ENCODE measurements at regions not wholly inside any gene's neighbourhood (a gene's known extent, or its start where the extent isn't known, plus 50 kb on each side); places are given as distances from the start of the nearest gene placed in this dataset.
"Not testable (repeated sequence)": the region's sequence is repeated elsewhere in the genome, so short reads cannot be mapped to it uniquely, and the experiment has no call there.

DNA sequence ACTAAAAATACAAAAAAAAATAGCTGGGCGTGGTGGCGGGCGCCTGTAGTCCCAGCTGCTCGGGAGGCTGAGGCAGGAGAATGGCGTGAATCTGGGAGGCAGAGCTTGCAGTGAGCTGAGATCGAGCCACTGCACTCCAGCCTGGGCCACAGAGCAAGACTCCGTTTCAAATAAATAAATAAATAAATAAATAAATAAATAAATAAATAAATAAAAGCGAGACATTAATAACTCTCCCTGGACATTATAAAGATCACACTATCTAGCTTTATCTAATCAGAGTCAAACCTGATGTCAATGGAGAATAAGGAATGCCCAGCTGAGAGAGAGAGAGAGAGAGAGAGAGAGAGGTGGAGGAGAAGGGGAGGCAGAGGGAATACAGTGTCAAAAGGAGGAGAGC is 476.2 kb downstream of the FBXO15 start:
- TF ChIP-seq, protein P1, sequence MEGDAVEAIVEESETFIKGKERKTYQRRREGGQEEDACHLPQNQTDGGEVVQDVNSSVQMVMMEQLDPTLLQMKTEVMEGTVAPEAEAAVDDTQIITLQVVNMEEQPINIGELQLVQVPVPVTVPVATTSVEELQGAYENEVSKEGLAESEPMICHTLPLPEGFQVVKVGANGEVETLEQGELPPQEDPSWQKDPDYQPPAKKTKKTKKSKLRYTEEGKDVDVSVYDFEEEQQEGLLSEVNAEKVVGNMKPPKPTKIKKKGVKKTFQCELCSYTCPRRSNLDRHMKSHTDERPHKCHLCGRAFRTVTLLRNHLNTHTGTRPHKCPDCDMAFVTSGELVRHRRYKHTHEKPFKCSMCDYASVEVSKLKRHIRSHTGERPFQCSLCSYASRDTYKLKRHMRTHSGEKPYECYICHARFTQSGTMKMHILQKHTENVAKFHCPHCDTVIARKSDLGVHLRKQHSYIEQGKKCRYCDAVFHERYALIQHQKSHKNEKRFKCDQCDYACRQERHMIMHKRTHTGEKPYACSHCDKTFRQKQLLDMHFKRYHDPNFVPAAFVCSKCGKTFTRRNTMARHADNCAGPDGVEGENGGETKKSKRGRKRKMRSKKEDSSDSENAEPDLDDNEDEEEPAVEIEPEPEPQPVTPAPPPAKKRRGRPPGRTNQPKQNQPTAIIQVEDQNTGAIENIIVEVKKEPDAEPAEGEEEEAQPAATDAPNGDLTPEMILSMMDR (IDR thresholded peaks at IDR 0.05; ENCODE audit: low read depth, low read length) = not testable (repeated sequence)
- TF ChIP-seq EZH2phosphoT487 (IDR thresholded peaks at IDR 0.05; ENCODE audit: low read depth) = not testable (repeated sequence)

Data from OCI-LY3 (cell line).